GM23338 (cell line): ENCODE measurements at regions not wholly inside any gene's neighbourhood (a gene's known extent, or its start where the extent isn't known, plus 50 kb on each side); places are given as distances from the start of the nearest gene placed in this dataset.

Experiments used
- ATAC-seq: fragments of 200-7000 bp; cut with Tn5 transposase; 3 replicates; pipeline ENCODE4 v1.9.1; 2020
- DNase-seq: peaks from one replicate; pipeline ENCODE4 v3.0.0-alpha.2; 2015; ENCODE audit warnings: low spot score
- H2AFZ ChIP-seq: fragments of 200-600 bp; sonication (generic); 2 replicates; pipeline ENCODE4 v1.8.0; 2016; ENCODE audit warnings: antibody characterized with exemption, mild to moderate bottlenecking, moderate library complexity
- H3F3A ChIP-seq: fragments of 200-600 bp; sonication (generic); replicated peaks from 2 replicates; pipeline ENCODE4 v1.8.0; 2017; ENCODE audit warnings: antibody characterized with exemption, mixed run types, low read depth
- H3K27ac ChIP-seq: fragments of 200-600 bp; sonication (generic); 2 replicates; pipeline ENCODE4 v1.6.1; 2016; ENCODE audit warnings: low read depth
- H3K27me3 ChIP-seq: fragments of 200-600 bp; sonication (generic); 2 replicates; pipeline ENCODE4 v1.8.0; 2016; ENCODE audit warnings: mild to moderate bottlenecking, mixed run types, moderate library complexity; ENCODE audit not compliant: insufficient read depth
- H3K36me3 ChIP-seq: fragments of 200-600 bp; sonication (generic); 2 replicates; pipeline ENCODE4 v1.8.0; 2016; ENCODE audit warnings: mild to moderate bottlenecking; ENCODE audit not compliant: insufficient read depth
- H3K4me1 ChIP-seq: fragments of 200-600 bp; sonication (generic); 2 replicates; pipeline ENCODE4 v1.8.0; 2016; ENCODE audit warnings: mild to moderate bottlenecking, moderate library complexity; ENCODE audit not compliant: insufficient read depth
- H3K4me2 ChIP-seq: fragments of 200-600 bp; sonication (generic); 2 replicates; pipeline ENCODE4 v1.7.1; 2017; ENCODE audit warnings: mixed run types
- H3K4me3 ChIP-seq: fragments of 200-600 bp; sonication (generic); 2 replicates; pipeline ENCODE4 v1.6.1; 2016; ENCODE audit warnings: mixed run types
- H3K79me2 ChIP-seq: fragments of 200-600 bp; sonication (generic); replicated peaks from 2 replicates; pipeline ENCODE4 v1.8.0; 2017; ENCODE audit warnings: mild to moderate bottlenecking; ENCODE audit not compliant: insufficient read depth
- H3K9me2 ChIP-seq: fragments of 200-600 bp; sonication (generic); 2 replicates; pipeline ENCODE4 v1.8.0; 2017; ENCODE audit not compliant: insufficient read depth
- H4K20me1 ChIP-seq: fragments of 200-600 bp; sonication (generic); replicated peaks from 2 replicates; pipeline ENCODE4 v1.8.0; 2017; ENCODE audit warnings: mild to moderate bottlenecking; ENCODE audit not compliant: insufficient read depth
- H3K27ac Mint-ChIP-seq: 2 replicates; pipeline ENCODE4 v1.8.0; 2020; ENCODE audit warnings: inconsistent platforms, mild to moderate bottlenecking, moderate library complexity, mixed read lengths
- H3K27me3 Mint-ChIP-seq: 3 replicates; pipeline ENCODE4 v1.8.0; 2022; ENCODE audit warnings: low read depth, mild to moderate bottlenecking, moderate library complexity, mixed read lengths, inconsistent platforms; ENCODE audit not compliant: insufficient read depth, poor library complexity
- H3K36me3 Mint-ChIP-seq: 3 replicates; pipeline ENCODE4 v1.8.0; 2021; ENCODE audit warnings: low read depth, mild to moderate bottlenecking, inconsistent platforms, moderate library complexity, mixed read lengths
- H3K4me1 Mint-ChIP-seq: 3 replicates; pipeline ENCODE4 v1.8.0; 2020; ENCODE audit warnings: mild to moderate bottlenecking, inconsistent platforms, mixed read lengths
- H3K4me3 Mint-ChIP-seq: 3 replicates; pipeline ENCODE4 v1.8.0; 2021; ENCODE audit warnings: moderate library complexity, mild to moderate bottlenecking, inconsistent platforms, mixed read lengths
- H3K9me3 Mint-ChIP-seq: 3 replicates; pipeline ENCODE4 v1.8.0; 2020; ENCODE audit warnings: moderate library complexity, mild to moderate bottlenecking, inconsistent platforms, mixed read lengths
- CREB1 ChIP-seq: fragments of 250-450 bp; sonication (Bioruptor Pico); IDR thresholded peaks from 2 replicates; pipeline ENCODE4 v1.5.0; 2020; ENCODE audit warnings: low read depth, mild to moderate bottlenecking, moderate library complexity
- EZH2 ChIP-seq: fragments of 200-600 bp; sonication (generic); IDR thresholded peaks from one replicate; pipeline ENCODE4 v1.8.0; 2017; ENCODE audit warnings: antibody characterized with exemption, mild to moderate bottlenecking, low read depth; ENCODE audit not compliant: unreplicated experiment
- EZH2phosphoT487 ChIP-seq: fragments of 200-600 bp; sonication (generic); IDR thresholded peaks from one replicate; pipeline ENCODE4 v1.8.1; 2018; ENCODE audit warnings: antibody characterized with exemption; ENCODE audit not compliant: unreplicated experiment
- POLR2AphosphoS5 ChIP-seq: IDR thresholded peaks from 2 replicates; pipeline ENCODE4 v1.6.1; 2016; ENCODE audit warnings: antibody characterized with exemption, low read depth
- STAT1 ChIP-seq: IDR thresholded peaks from one replicate; pipeline ENCODE4 v1.6.1; 2016; ENCODE audit warnings: antibody characterized with exemption; ENCODE audit not compliant: unreplicated experiment
- ZNF114 ChIP-seq: fragments of 250-450 bp; sonication (Bioruptor Pico); IDR thresholded peaks from 2 replicates; pipeline ENCODE4 v1.5.0; 2020; ENCODE audit warnings: mild to moderate bottlenecking, moderate library complexity
- ZNF331 ChIP-seq: fragments of 250-450 bp; sonication (Bioruptor Pico); IDR thresholded peaks from 2 replicates; pipeline ENCODE4 v1.5.0; 2020; ENCODE audit warnings: low read depth, mild to moderate bottlenecking, moderate library complexity
- TF ChIP-seq, protein P1 (sequence below), 2 experiments: fragments of 200-600 bp in 1 of 2; sonication (generic) in 1 of 2; conservative IDR thresholded peaks; 2 replicates each; pipeline versions ENCODE4 v1.5.1 to v1.6.1; 2016 to 2017; ENCODE audit warnings: antibody characterized with exemption in 2 of 2, low read depth in 2 of 2, mild to moderate bottlenecking in 2 of 2, moderate library complexity in 1 of 2
- TF ChIP-seq, protein P2 (sequence below): IDR thresholded peaks from 2 replicates; pipeline ENCODE4 v1.6.1; 2016; ENCODE audit warnings: antibody characterized with exemption
- TF ChIP-seq, protein P3 (sequence below): IDR thresholded peaks from one replicate; pipeline ENCODE4 v1.6.1; 2018; ENCODE audit warnings: antibody characterized with exemption; ENCODE audit not compliant: unreplicated experiment

DNA sequence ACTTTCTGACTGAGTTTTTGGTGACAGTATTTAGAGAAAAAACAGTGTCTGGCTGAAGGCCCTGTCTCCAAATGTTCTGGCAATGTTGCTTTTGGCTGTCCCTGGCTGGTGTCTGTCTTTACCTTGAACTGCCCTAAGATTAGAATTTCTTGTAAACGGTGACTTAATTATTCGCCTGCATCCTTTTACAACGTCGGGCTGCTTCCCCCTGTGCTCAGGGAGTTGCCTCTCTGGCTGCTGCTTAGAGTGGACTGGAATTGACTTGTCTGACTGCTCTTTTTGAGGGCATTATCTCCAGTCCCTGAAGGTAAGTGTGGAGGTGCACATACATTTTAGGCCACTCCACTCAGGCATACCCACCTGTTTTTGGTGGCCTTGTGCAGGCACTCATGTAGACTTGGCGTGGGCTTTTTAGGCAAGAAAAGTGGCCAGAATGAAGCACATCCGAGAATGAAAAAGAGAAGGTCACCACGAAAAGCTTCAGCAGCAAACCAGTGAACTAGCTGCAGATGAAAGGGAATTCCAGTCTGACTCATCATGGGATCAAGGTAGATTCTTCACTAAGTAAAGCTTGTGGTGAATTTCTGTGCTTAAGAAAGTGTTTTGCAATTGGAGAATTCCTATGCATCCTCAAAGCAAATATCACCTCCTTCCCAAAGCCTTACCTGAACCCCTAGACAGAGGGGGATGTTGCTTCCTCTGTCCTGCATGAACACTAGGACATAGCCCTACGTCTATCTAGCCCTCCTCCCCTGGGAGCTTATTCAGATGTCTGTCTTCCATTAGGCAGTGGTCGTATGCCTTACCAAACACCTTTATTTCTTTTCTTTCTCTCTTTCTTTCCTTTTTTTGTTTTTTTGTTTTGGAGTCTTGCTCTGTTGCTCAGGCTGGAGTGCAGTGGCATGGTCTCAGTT is 230.3 kb upstream of the TRIB2 start:
- Histone ChIP-seq H3K79me2 (no peaks in the 10 kb centered on the region), H3K9me2 (no peaks in the 10 kb centered on the region), H3K4me1 (no peaks in the 10 kb centered on the region; the same call in 1 of the 2 replicates), H3K36me3 (no peaks in the 10 kb centered on the region), H3K4me2 (no peak overlapping the region), H3K4me3 (no peak overlapping the region), H3K27me3 (no peaks in the 10 kb centered on the region), H3F3A (no peaks in the 10 kb centered on the region), H3K27ac (no peak overlapping the region), H4K20me1 (no peaks in the 10 kb centered on the region), H2AFZ (peak overlapping the region; percentile 52; the same call in 1 of the 2 replicates)
- H3K9me3 Mint-ChIP-seq: no peaks in the 10 kb centered on the region
- H3K4me1 Mint-ChIP-seq: peaks cover 7% of the 10 kb centered on the region; the same call in 2 of the 3 replicates
- ATAC-seq: no peak
- DNase-seq: peak; percentile 6
- H3K4me3 Mint-ChIP-seq: no peak overlapping the region
- no peak overlapping the region; the same call in 1 of the 2 replicates for H3K27ac Mint-ChIP-seq
- no peaks in the 10 kb centered on the region for H3K36me3 Mint-ChIP-seq
- peaks cover 4% of the 10 kb centered on the region for H3K27me3 Mint-ChIP-seq
- TF ChIP-seq POLR2AphosphoS5 (no peak), ZNF331 (CRISPR knock-in tag) (no peak), EZH2 (no peak), EZH2phosphoT487 (no peak), STAT1 (no peak), ZNF114 (CRISPR knock-in tag) (no peak), CREB1 (no peak)
- TF ChIP-seq, protein P1, sequence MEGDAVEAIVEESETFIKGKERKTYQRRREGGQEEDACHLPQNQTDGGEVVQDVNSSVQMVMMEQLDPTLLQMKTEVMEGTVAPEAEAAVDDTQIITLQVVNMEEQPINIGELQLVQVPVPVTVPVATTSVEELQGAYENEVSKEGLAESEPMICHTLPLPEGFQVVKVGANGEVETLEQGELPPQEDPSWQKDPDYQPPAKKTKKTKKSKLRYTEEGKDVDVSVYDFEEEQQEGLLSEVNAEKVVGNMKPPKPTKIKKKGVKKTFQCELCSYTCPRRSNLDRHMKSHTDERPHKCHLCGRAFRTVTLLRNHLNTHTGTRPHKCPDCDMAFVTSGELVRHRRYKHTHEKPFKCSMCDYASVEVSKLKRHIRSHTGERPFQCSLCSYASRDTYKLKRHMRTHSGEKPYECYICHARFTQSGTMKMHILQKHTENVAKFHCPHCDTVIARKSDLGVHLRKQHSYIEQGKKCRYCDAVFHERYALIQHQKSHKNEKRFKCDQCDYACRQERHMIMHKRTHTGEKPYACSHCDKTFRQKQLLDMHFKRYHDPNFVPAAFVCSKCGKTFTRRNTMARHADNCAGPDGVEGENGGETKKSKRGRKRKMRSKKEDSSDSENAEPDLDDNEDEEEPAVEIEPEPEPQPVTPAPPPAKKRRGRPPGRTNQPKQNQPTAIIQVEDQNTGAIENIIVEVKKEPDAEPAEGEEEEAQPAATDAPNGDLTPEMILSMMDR (conservative IDR thresholded peaks at IDR 0.05; ENCODE audit: low read depth in 2 of 2): no peak
- TF ChIP-seq, protein P2, sequence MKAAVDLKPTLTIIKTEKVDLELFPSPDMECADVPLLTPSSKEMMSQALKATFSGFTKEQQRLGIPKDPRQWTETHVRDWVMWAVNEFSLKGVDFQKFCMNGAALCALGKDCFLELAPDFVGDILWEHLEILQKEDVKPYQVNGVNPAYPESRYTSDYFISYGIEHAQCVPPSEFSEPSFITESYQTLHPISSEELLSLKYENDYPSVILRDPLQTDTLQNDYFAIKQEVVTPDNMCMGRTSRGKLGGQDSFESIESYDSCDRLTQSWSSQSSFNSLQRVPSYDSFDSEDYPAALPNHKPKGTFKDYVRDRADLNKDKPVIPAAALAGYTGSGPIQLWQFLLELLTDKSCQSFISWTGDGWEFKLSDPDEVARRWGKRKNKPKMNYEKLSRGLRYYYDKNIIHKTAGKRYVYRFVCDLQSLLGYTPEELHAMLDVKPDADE: no peak
- TF ChIP-seq, protein P3, sequence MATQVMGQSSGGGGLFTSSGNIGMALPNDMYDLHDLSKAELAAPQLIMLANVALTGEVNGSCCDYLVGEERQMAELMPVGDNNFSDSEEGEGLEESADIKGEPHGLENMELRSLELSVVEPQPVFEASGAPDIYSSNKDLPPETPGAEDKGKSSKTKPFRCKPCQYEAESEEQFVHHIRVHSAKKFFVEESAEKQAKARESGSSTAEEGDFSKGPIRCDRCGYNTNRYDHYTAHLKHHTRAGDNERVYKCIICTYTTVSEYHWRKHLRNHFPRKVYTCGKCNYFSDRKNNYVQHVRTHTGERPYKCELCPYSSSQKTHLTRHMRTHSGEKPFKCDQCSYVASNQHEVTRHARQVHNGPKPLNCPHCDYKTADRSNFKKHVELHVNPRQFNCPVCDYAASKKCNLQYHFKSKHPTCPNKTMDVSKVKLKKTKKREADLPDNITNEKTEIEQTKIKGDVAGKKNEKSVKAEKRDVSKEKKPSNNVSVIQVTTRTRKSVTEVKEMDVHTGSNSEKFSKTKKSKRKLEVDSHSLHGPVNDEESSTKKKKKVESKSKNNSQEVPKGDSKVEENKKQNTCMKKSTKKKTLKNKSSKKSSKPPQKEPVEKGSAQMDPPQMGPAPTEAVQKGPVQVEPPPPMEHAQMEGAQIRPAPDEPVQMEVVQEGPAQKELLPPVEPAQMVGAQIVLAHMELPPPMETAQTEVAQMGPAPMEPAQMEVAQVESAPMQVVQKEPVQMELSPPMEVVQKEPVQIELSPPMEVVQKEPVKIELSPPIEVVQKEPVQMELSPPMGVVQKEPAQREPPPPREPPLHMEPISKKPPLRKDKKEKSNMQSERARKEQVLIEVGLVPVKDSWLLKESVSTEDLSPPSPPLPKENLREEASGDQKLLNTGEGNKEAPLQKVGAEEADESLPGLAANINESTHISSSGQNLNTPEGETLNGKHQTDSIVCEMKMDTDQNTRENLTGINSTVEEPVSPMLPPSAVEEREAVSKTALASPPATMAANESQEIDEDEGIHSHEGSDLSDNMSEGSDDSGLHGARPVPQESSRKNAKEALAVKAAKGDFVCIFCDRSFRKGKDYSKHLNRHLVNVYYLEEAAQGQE: no peak
